Right kidney (tissue), 1 donor: ENCODE measurements at regions not wholly inside any gene's neighbourhood (a gene's known extent, or its start where the extent isn't known, plus 50 kb on each side); places are given as distances from the start of the nearest gene placed in this dataset.

Experiments used
- DNase-seq: peaks from one replicate; pipeline ENCODE4 v3.0.0-alpha.2; 2016

- DNase-seq = no peak
These were observed 262.5 kb downstream of the GXYLT1 start for GRCh38 chr12:41881891-41882805.

- DNase-seq = no peak
These were observed 275.2 kb downstream of the GXYLT1 start for GRCh38 chr12:41869432-41869831.

- no peak for DNase-seq
These were observed 277.7 kb downstream of the GXYLT1 start for GRCh38 chr12:41866878-41867430.

- DNase-seq = no peak
These were observed 288.4 kb downstream of the GXYLT1 start for GRCh38 chr12:41856228-41856627.

GRCh38 chr12:41850046-41850445, 294.6 kb downstream of the GXYLT1 start:
- no peak for DNase-seq

- DNase-seq = no peak
These were observed 298.0 kb downstream of the GXYLT1 start for GRCh38 chr12:41846718-41847117.

GRCh38 chr12:41836416-41836815, 308.3 kb downstream of the GXYLT1 start:
- DNase-seq = no peak

- no peak for DNase-seq
These were observed 309.1 kb downstream of the GXYLT1 start for GRCh38 chr12:41835556-41835955.

- DNase-seq = no peak
These were observed 324.7 kb downstream of the GXYLT1 start for GRCh38 chr12:41819948-41820347.

GRCh38 chr12:41804026-41804425, 340.6 kb downstream of the GXYLT1 start:
- DNase-seq = no peak

GRCh38 chr12:41802803-41803202, 341.9 kb downstream of the GXYLT1 start:
- no peak for DNase-seq

- DNase-seq = no peak
These were observed 343.4 kb downstream of the GXYLT1 start for GRCh38 chr12:41801261-41801660.

- no peak for DNase-seq
These were observed 345.0 kb downstream of the GXYLT1 start for GRCh38 chr12:41799671-41800070.

GRCh38 chr12:41795910-41796309, 348.8 kb downstream of the GXYLT1 start:
- DNase-seq = no peak

GRCh38 chr12:41795051-41795600, 349.5 kb downstream of the GXYLT1 start:
- DNase-seq = peak; percentile 16

GRCh38 chr12:41794336-41794735, 350.3 kb downstream of the GXYLT1 start:
- peak; percentile 4 for DNase-seq

GRCh38 chr12:41784957-41785356, 359.7 kb downstream of the GXYLT1 start:
- DNase-seq = no peak

GRCh38 chr12:41778934-41779333, 365.7 kb downstream of the GXYLT1 start:
- no peak for DNase-seq

GRCh38 chr12:41777064-41777790, 367.4 kb downstream of the GXYLT1 start:
- no peak for DNase-seq

GRCh38 chr12:41772478-41772877, 372.2 kb downstream of the GXYLT1 start:
- no peak for DNase-seq

GRCh38 chr12:41769810-41770209, 374.9 kb downstream of the GXYLT1 start:
- no peak for DNase-seq

GRCh38 chr12:41768456-41768855, 376.2 kb downstream of the GXYLT1 start:
- no peak for DNase-seq

- DNase-seq = no peak
These were observed 382.0 kb downstream of the GXYLT1 start for GRCh38 chr12:41762691-41763090.
